ENCODE measurements at regions not wholly inside any gene's neighbourhood (a gene's known extent, or its start where the extent isn't known, plus 50 kb on each side); places are given as distances from the start of the nearest gene placed in this dataset.

GRCh38 chr7:11895337-11895736, 63.3 kb upstream of the THSD7A start:
- no peak for DNase-seq (ENCODE audit: low read depth in 2 of 2)

- DNase-seq (ENCODE audit: low read depth in 2 of 2), result no peak
Measured at GRCh38 chr7:11896663-11897062, 64.7 kb upstream of the THSD7A start.

- DNase-seq (ENCODE audit: low read depth in 2 of 2), result no peak
Measured at GRCh38 chr7:11899247-11899646, 67.2 kb upstream of the THSD7A start.

GRCh38 chr7:11910253-11910652, 78.3 kb upstream of the THSD7A start:
- DNase-seq (ENCODE audit: low read depth in 2 of 2), result no peak

- no peak for DNase-seq (ENCODE audit: low read depth in 2 of 2)
Measured at GRCh38 chr7:11911900-11912299, 79.9 kb upstream of the THSD7A start.

- DNase-seq (ENCODE audit: low read depth in 2 of 2), result no peak
Measured at GRCh38 chr7:11914645-11915044, 82.6 kb upstream of the THSD7A start.

- no peak for DNase-seq (ENCODE audit: low read depth in 2 of 2)
Measured at GRCh38 chr7:11923376-11923930, 91.5 kb upstream of the THSD7A start.

- DNase-seq (ENCODE audit: low read depth in 2 of 2), result no peak
Measured at GRCh38 chr7:11931307-11931706, 99.3 kb upstream of the THSD7A start.

- DNase-seq (ENCODE audit: low read depth in 2 of 2), result no peak
Measured at GRCh38 chr7:11934796-11935195, 102.8 kb upstream of the THSD7A start.

- no peak for DNase-seq (ENCODE audit: low read depth in 2 of 2)
Measured at GRCh38 chr7:11935905-11936304, 103.9 kb upstream of the THSD7A start.

GRCh38 chr7:11946794-11947193, 114.8 kb upstream of the THSD7A start:
- no peak for DNase-seq (ENCODE audit: low read depth in 2 of 2)

- DNase-seq (ENCODE audit: low read depth in 2 of 2), result no peak
Measured at GRCh38 chr7:11950281-11950680, 118.3 kb upstream of the THSD7A start.

GRCh38 chr7:11950942-11951341, 118.9 kb upstream of the THSD7A start:
- no peak for DNase-seq (ENCODE audit: low read depth in 2 of 2)

GRCh38 chr7:11951909-11952308, 119.9 kb upstream of the THSD7A start:
- DNase-seq (ENCODE audit: low read depth in 2 of 2), result no peak

- no peak for DNase-seq (ENCODE audit: low read depth in 2 of 2)
Measured at GRCh38 chr7:11952972-11953371, 121.0 kb upstream of the THSD7A start.

GRCh38 chr7:11956991-11957390, 125.0 kb upstream of the THSD7A start:
- DNase-seq (ENCODE audit: low read depth in 2 of 2), result no peak

GRCh38 chr7:11957956-11958355, 126.0 kb upstream of the THSD7A start:
- DNase-seq (ENCODE audit: low read depth in 2 of 2), result no peak

GRCh38 chr7:11959121-11959520, 127.1 kb upstream of the THSD7A start:
- no peak for DNase-seq (ENCODE audit: low read depth in 2 of 2)

GRCh38 chr7:11960621-11961020, 128.6 kb upstream of the THSD7A start:
- DNase-seq (ENCODE audit: low read depth in 2 of 2), result no peak

GRCh38 chr7:11969643-11970042, 137.6 kb upstream of the THSD7A start:
- DNase-seq (ENCODE audit: low read depth in 2 of 2), result no peak

GRCh38 chr7:11970132-11970531, 138.1 kb upstream of the THSD7A start:
- DNase-seq (ENCODE audit: low read depth in 2 of 2), result no peak

- DNase-seq (ENCODE audit: low read depth in 2 of 2), result no peak
Measured at GRCh38 chr7:11985376-11985775, 153.4 kb upstream of the THSD7A start.

- no peak for DNase-seq (ENCODE audit: low read depth in 2 of 2)
Measured at GRCh38 chr7:11985971-11986370, 154.0 kb upstream of the THSD7A start.

GRCh38 chr7:11988186-11988585, 156.2 kb upstream of the THSD7A start:
- no peak for DNase-seq (ENCODE audit: low read depth in 2 of 2)

- DNase-seq (ENCODE audit: low read depth in 2 of 2), result no peak
Measured at GRCh38 chr7:12002428-12002827, 170.4 kb upstream of the THSD7A start.
